HG02943 (cell line): ENCODE measurements at regions not wholly inside any gene's neighbourhood (a gene's known extent, or its start where the extent isn't known, plus 50 kb on each side); places are given as distances from the start of the nearest gene placed in this dataset.

Source experiments
- ATAC-seq: cut with Tn5 transposase; IDR thresholded peaks from one replicate; pipeline ENCODE4 v1.9.1; 2021; ENCODE audit warnings: mild to moderate bottlenecking, low read depth, moderate library complexity; ENCODE audit not compliant: unreplicated experiment

GRCh38 chr1:238257018-238257621 lies 366.4 kb upstream of the ZP4 start:
- ATAC-seq, result no peak

DNA sequence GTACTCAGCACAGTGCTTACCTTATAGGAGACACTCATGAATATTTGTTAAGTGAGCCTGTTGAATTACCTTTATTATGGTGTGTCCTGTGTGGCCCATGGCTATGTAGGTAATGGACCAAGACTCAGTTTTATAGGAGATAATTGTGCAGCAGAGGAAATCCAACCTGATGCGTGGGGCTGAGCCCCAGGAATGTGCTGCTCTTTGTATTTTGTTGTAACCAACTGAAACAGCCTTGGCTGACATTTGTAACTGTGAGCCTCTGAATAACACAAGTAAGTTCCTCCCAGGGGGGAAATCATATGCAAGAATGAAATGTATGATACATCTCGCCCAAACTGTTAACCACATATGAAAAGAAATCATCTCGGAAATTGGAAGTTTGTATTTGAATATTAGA lies 364.2 kb upstream of the ZP4 start:
- no peak for ATAC-seq

DNA sequence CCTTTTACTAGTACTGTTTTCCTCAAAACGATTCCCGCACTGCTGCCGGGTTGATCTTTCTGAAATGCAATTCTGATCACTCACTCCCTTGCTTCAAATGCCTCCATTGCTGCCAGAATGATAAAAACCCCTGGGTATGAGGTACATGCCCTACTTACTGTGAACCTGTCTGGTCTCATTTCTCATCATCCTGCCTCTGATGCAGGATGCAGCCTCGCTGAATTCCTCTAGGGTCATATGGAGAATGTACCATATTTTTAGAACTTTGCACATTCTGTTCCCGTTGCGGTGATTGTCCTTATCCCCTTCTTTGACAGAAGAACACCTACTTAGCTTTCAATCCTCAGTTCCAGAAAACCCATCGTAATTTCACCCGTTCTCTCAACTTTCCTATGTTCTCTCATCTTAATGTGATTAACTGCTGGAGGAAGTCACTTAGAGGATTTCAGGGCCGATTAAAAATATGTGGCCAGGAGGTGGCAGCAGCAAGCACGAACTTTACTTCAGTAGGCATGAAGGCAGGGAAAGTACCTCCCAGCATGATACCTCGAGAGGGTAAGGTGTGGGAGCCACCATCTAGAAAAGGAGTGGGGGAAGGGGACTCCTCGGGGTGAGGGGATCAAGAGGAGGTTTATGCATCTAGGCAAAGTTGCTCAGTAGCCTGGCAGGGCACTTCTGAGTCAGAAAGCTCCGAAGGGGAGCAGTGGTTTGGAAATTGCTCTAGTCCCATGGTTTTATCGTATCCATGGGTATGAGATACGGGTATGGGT lies 361.5 kb upstream of the ZP4 start:
- no peak for ATAC-seq

DNA sequence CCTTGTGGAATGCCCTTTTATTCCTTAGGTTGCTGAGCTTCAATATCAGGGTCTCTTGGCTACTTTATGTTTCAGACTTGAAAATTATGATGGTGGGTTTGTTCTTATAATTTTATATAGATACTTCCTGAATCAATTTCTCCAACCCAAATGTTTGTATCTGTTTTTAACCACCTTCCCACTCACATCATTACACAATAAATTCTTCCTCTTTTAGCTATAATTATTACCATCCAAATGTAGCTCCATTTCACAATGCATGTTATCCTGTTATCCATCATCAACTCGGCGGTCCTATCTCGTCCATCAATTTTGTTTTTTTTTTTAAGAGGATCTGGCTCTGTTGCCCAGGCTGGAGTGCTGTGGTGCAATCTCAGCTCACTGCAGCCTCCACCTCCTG lies 357.6 kb upstream of the ZP4 start:
- no peak for ATAC-seq

DNA sequence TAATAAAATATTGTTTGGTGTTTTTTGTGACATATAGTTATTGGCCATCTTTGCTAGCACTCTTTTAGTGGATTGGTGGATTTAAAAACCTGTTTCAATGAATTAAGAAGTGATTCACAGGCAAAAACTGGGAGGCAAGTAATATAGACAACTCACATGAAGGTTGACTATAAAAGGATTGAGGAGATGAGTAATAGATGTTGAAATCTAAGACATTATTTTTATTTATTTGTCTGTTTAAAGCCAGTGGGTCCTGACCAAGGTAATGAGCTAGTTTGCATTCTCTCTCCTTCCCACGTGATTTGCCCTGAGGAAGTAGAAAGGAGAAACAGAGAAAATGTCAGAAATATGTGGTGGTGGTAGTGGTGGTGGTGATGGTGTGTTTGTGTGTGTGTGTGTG lies 351.5 kb upstream of the ZP4 start:
- ATAC-seq, result no peak

DNA sequence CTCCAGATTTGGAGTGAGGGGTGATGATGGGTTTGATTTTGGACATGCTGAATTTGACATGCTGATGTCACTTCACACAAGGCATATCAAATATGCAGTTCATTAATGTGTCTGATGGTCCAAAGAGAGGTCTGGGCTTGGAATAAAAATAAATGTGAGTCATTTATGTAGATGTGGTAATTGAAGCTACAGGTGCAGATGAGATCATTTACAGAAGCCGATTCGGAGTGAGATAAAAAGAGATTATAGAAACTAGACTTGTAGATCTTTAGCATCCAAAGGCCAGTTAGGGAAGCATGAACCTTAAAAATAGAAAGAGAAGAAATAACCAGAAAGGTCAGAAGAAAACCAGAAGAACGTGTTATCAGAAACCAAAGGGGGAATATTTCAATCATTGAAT lies 350.9 kb upstream of the ZP4 start:
- no peak for ATAC-seq

- no peak for ATAC-seq
Measured at GRCh38 chr1:238239343-238239742, 348.6 kb upstream of the ZP4 start.

DNA sequence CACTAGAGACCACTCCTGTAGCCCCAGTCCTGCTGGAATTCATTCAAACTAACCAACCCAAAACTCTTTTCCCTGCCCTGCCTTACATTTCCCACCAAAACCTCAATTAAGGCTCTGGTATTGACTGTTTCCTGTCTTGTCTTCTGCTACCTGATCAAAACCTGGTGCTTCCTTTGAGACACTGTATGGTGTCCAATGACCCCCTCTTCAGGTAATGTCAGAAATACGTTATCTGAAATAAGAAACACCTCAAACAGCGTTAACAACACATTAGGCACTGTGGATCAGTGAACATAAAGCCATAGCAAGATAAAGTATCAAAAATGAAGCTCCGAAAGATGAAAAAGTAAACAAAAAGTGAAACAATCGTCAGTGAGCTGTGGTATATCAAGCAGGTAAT lies 343.2 kb upstream of the ZP4 start:
- ATAC-seq, result no peak

DNA sequence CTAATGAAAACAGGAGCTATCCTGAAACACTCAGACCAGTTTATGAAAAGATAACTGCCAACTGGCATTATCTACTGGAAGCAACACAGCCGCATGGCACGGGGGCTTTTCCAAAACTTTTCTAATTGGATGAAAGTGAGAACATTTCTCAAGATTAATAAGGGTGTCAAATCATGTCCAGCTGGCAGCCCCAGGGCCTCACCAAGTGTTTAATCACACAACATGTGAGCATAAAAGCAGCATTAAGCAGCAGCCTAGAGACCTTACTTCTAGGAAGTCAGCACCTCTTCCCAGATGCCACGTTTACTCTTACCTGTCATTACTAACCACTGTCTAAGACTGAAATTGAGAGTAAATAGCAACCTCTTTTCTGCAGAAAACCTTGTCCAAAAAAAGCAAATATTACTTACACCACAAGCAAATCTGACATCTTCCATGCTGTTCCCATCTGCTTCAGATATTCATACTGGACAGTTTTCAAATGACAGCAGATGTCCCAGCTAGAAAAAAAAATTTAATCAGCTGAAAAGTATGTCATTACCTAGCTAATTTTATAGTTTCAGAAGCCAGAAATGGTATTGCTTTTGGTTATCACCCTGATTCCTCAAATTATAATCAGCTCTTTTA lies 341.5 kb upstream of the ZP4 start:
- ATAC-seq, result no peak

GRCh38 chr1:238226810-238227209 lies 336.1 kb upstream of the ZP4 start:
- ATAC-seq, result no peak

DNA sequence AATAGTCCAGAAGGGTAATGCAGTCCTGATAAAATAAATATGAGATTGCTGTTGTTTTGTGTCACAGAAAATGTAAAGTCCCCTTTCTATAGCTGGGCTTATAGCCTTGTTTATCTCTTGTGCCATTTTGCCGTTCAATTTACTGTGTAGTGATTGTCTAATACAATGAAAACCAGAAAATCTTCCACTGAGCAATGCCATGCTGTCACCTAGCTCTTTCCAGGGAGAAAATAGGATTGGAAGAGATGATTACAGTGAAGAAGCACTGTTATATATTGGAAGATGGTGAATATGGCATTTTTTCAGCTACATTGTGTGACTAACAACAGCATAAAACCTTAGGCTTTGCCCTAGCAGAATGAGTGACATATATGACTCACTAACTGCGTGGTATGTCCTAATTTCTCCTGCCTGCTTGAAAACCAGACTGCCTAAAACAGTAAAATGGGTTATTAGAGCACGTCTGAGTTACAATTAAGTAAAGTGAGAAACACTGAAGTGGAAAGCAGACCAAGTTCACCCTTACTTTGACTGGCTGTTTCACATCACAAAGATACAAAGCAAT lies 332.4 kb upstream of the ZP4 start:
- no peak for ATAC-seq

DNA sequence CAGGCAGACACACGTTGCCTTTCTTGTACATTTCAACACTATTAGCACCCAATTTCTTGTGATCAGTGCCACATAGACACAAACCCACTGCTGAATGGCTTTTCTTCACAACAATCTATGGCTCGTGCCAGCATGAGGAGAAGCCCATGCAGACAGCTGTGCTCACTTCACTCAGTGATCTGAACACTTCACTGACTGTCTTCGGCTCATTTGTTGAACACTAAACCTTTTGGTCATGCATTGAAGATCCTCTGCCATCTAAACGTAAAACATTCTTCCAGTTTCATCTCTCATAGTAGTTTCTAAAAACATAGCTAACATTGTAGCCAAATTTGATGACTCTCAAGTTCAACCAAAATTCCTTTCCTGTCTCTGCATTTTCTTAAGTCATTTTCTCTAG lies 331.0 kb upstream of the ZP4 start:
- ATAC-seq, result no peak

DNA sequence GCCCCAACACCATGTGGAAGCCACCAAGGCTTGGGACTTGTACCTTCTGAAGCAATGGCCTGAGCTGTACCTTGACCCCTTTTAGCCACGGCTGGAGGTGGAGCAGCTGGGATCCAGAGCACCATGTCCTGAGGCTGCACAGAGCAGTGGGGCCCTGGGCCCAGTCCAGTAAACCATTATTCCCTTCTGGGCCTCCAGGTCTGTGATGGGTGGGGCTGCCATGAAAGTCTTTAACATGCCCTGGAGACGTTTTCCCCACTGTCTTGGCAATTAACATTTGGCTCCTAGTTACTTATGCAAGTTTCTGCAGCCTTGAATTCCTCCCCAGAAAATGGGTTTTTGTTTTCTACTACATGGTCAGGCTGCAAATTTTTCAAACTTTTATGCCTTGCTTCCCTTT lies 323.7 kb upstream of the ZP4 start:
- ATAC-seq, result no peak

- ATAC-seq, result no peak
Measured at GRCh38 chr1:238205045-238205662, 314.4 kb upstream of the ZP4 start.

DNA sequence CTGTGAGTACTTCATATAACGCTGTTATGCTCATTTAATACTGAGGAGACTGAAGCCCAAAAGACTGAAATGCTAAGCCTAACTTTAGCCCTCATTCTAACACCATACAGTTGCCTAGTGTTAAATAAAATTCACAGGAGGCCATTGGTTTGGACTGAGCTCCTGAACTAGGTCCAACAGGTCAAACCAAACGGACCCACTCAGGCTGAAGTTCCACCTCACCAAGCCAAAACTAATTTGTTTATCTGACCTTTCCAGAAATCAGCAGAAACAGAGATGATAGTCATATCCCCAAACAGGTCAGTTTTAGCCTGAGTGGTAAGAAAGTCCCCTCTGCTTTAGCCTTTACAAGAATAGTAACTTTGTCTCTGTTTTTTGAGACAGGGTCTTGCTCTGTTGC lies 311.3 kb upstream of the ZP4 start:
- ATAC-seq, result no peak

GRCh38 chr1:238199325-238199724 lies 308.6 kb upstream of the ZP4 start:
- no peak for ATAC-seq

- ATAC-seq, result no peak
Measured at GRCh38 chr1:238196516-238196915, 305.8 kb upstream of the ZP4 start.

- ATAC-seq, result no peak
Measured at GRCh38 chr1:238191170-238191569, 300.4 kb upstream of the ZP4 start.

DNA sequence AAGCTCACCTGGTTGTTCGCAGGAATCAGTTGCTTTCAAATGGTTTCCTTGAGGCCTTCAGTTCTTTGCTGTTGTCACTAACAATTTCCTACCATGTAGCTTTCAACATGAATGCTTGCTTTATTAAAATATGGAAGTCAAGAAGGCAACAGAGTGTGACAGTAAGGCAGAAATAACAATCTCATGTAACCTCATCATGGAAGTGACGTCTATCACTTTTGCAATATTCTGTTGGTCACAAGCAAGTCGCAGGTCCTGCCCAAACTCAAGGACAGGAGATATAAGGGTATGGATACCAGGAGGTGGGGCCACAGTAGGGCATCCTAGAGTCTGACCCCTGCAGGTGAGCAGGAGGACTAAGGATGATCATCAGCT lies 296.8 kb upstream of the ZP4 start:
- no peak for ATAC-seq

GRCh38 chr1:238186887-238187574 lies 296.3 kb upstream of the ZP4 start:
- ATAC-seq, result no peak
